Stimulated activated CD8-positive, alpha-beta memory T cell treated with anti-CD3 and anti-CD28 coated beads, Interleukin-12 subunit alpha, Interleukin-12 subunit beta, amount 100 ng/mL, for 24 hours (primary cell): ENCODE measurements at regions not wholly inside any gene's neighbourhood (a gene's known extent, or its start where the extent isn't known, plus 50 kb on each side); places are given as distances from the start of the nearest gene placed in this dataset.

Experiments used
- DNase-seq: peaks from one replicate; pipeline ENCODE4 v3.0.0-alpha.2; 2020; ENCODE audit errors: extremely low read depth

DNA sequence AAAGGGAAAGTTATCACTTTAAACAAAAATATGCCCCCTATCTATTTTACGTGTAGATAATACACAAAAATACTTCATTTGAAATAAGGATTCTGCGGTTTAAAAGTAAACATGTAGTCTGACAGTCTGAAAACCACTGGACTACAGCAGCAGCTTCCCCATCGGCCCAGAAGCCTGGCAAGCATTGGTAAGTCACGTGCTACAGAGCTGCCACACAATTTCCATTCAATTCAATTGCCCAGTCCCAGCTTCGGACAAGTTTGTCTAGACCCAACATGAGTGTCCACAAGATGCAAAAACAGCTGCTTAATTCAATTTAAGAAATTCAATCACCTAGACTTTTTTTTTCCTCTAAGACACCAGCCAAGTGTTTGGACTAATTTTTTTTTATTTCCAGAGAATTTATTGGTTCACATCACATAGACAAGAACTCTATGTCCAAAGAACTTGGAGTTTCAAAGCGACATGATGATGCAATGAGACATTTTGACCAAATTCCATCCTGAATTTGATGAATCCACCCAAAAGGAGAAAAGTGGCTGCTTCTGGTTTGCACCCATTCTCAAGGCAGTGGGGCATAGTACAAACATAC, 458.9 kb downstream of the COG6 start:
- DNase-seq: no peak

DNA sequence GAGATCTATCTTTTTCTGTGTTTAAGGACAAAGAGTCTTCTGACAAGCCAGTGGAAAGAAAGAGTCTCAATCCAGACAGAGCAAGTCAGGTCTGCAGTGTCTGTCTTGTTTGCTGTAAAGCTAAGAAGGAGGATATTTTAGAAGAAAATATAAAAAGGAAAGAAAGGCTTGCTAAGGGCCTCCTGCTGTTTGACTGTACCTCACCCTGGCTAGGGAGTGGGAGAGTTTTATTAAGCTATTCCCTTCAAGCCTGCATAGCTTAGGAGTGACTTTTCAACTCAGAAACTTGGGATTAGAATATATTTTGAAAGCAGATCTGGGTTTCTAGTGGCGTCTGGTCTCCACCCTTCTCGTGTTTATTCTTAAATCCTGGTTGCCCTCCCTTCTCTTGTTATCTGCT, 460.0 kb downstream of the COG6 start:
- DNase-seq: no peak

DNA sequence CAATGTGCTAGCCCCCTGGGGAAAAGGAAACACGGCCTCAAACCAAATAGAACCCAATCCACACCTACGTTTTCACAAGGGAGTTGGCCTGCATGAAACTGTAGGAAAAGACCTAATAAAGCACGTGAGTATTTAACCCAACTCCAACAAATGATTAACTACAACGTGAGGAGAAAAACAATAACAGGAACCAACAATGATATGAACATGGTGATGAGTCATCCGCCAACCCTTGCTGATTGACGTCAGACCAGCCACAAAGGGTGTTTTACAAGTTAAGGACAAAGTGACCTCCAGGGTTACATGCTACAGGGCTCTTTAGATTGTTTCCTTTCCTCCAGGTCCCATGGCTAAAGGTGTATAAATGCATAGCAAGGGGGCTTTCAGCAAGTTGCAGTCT, 460.5 kb downstream of the COG6 start:
- no peak for DNase-seq

DNA sequence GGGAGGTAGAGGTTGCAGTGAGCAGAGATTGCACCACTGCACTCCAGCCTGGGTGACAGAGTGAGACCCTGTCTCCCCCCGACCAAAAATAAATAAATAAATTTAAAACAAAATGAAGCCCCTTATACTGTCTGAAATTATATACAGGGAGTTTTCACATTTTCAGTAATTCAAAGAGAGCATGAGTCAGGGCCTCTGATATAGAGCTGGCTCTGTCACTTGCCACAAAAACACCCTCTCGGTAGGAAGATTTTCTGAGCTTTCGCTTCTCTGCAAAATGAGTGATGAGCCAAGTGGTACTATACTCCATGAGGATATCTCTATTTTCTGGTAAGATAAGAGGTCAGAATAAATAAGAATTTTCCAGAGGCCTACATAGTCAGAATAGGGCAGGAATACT, 462.9 kb downstream of the COG6 start:
- DNase-seq: no peak

DNA sequence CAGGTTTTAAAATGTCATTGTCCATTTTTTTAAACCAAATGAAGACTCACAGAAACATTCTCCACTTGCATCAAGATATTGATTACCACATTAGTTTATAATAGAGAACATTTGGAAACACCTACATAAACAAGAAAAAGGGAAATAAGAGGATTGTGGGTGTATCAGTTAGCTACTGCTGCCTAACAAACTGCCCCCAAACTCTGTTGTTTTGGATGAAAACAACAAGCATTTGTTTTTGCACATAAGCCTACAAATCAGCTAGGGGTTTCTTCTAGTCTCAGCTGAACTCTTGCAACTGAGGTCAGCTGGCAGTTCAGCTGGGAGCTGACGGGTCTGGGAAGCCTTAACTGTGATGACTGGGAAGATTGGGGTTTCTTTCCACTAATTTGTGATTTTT, 464.4 kb downstream of the COG6 start:
- DNase-seq: no peak

DNA sequence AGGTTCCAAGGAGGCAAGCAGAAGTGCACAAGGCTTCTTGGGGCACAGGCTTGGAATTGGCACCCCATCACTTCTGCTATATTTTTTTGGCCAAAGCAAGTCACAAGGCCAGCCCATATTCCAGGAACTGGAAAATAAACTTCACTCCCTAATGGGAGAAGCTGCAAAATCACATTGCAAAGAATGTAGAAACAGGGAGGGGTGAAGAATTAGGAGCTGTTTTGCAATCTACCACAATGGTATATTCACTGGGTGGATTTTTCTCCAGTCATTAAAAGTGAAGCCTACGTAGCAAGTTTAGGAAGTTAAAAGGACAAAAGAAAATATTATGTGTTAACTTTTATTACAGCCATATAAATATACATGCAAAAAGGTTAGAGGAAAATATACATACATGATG, 464.8 kb downstream of the COG6 start:
- DNase-seq: no peak

DNA sequence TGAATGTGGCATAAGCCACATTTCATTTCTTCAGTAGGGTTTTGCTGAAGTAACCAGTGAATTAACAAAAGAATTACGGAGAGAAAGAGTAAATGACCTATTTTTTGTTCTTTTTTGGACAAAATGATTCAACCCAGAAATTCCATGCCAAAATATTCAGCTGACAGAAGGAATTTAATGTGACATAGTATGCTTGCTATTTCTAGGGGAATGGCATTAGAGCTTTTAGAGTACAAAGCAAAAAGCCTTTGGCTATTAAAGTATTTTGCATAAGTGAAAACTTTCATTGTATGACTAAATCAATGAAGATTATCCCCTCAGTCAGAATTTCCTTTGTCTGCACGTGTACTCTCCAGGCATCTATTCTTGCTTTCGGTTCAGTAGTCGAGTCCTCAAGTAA, 465.3 kb downstream of the COG6 start:
- no peak for DNase-seq

DNA sequence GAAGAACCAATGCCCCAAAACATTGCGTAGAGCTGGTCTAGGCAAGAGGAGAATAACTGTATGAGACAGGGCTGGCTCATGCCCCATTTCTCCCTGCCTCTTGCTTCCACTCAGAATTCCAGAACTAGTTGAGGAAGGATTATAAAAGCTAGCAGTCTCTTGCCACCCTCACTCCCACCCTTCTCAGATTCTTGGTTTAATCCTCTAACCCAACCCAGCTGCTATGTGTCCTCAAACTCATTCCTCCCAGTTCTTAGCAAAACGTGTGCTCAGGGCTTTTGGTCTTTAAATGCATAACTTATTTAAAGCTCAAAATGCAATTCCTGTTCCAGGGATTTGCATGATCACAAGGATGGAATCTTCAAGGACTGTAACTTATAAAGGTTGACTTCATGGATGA, 466.3 kb downstream of the COG6 start:
- no peak for DNase-seq

DNA sequence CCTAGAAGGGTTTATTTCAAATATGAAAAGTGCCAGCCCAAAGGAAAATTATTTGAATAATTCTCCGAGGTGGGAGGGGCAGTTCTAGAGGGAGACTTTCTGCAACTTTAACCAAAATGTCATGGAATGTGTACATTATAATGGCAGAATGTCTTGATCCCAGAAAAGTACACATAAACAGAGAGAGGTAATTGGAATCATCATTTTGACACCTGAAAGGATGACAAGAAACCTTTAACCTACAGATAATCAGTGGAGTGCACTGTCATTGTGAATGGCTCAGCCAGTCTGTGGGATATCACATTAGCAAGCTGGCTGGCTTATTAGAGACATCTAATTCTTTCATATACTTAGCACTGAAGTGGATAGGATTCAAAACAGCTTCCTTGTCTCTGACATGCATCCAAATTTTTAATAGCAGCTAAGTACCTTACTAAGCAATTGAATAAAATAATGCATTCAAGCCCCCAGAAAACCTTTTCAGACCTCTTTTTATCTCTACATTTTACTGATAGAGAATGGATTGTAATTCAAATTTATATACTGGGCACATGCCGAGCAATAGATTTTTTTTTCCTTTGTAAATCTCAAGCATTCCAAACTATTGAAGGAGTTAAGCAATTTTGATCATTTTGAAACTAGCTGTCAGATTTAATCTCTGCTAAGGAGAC, 468.6 kb downstream of the COG6 start:
- DNase-seq: no peak

DNA sequence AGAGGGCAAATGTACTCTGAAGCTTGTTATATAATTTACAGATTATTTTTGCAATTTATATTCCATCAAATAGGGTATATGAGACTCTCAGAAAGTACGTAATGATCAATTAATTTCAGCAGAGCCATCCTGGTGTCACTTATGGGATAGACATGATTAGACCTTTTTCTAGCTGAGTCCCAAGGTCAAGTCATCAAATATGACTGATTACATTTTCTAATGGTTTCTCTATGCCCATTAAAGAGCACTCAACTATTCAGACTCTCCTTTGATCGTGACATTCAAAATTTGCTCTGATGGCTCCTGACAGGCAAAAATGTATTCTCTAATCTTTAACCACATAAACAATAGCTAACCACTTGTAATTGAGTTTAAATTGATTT, 469.2 kb downstream of the COG6 start:
- DNase-seq: no peak

DNA sequence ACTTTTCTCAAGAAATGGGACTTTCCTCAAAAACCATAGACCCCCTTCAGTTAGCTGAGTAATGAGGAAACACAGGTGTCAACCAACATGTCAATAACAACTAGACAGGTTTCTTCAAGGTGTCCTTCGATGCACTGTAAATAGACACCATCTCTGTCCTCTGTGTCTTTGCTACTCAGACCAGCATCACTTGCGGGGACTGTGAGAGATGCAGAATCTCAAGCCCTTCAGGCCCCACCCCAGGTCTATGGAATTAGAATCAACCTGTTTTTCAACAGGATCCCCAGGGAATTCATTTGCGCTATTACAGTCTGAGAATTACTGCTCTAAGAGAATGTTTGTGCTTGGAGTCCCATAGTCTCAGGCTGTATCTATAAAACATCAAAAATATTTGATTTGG, 469.9 kb downstream of the COG6 start:
- no peak for DNase-seq

DNA sequence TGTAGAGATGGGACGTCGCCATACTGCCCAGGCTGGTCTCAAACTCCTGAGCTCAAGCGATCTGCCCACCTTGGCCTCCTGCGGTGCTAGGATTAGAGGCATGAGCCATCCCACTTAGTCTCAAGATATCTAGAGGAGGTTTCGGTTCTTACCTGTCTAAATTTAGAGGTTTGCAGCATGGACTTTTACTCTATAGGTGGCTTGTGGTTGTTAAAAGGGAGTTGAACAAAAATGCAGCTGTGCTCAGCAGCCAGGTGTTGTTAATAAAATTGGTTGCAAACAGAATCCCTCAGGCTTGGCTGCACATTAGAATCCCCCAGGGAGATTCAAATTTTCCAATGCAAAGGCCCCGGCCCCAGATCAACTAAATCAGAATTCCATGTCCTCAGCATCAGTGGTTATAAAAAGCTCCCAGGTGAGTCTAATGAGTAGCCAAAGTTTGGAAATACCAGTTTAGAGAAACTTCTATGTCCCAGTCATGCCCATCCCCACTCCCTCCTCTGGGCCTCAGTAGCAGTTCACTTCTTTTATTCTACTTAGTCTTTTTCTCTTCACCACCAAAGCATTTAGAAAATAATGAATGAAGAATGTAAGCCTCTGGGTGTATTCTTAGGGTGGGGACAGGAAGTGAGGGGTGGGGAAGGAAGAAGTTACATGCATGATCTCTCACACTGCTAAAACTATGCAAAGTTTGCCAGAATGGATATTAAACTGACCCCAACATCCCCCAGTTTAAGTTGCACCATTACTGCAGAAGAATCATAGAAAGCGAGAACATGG, 471.0 kb downstream of the COG6 start:
- no peak for DNase-seq

DNA sequence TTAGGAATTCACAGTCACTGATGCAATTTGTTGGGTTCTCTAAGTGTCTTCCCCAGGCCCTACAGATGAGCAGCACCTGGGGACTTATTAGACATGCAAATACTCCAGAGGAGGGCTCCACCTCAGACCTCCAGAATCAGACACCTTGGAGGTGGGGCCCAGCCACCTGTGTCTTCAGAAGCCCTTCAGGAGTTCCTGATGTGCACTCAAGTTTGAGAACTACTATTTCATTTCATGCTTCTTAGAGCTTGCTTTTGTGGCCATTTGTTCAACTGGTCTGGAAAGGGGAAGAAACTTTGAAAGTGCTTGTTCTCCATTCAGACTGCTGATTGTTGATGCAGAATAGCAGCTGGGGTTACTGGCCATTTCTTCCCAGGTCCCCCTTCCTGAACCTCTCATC, 472.0 kb downstream of the COG6 start:
- no peak for DNase-seq

DNA sequence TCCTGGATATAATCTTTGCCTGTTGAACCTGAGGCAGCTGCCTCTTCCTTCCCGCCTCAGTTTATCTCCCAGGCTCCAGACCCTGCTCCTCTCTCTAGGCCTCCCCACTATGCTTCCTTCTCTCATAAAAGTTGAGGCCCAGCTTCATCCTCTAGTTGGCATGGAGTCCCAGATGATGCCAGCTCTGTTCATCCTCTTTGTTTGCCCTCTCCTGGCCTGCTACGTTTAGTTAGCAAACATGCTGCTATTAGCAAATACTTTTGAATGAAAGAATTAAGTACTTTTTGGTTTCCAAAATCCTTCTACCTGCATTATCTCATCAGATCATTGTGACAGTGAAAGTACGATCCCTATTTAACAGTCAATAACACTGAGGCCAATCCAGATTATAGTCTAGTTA, 472.5 kb downstream of the COG6 start:
- DNase-seq: no peak

DNA sequence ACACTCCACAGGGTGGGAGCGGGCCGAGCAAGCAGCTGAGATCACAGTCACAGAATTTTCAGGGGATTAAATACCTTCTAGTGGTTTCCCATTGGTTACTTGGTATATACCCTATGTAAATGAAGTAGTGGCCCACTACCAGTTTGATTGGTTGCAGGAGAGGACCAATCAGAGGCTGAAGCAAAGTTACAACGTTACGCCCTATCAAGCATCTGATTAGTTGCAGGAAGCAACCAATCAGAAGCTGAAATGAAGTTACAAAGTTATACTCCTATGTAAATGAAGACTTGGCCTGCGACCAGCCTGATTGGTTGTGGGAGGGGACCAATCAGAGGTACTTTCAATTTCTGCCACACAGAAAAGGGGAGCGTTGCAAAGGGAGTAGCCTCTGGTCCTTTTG, 474.0 kb downstream of the COG6 start:
- DNase-seq: no peak

DNA sequence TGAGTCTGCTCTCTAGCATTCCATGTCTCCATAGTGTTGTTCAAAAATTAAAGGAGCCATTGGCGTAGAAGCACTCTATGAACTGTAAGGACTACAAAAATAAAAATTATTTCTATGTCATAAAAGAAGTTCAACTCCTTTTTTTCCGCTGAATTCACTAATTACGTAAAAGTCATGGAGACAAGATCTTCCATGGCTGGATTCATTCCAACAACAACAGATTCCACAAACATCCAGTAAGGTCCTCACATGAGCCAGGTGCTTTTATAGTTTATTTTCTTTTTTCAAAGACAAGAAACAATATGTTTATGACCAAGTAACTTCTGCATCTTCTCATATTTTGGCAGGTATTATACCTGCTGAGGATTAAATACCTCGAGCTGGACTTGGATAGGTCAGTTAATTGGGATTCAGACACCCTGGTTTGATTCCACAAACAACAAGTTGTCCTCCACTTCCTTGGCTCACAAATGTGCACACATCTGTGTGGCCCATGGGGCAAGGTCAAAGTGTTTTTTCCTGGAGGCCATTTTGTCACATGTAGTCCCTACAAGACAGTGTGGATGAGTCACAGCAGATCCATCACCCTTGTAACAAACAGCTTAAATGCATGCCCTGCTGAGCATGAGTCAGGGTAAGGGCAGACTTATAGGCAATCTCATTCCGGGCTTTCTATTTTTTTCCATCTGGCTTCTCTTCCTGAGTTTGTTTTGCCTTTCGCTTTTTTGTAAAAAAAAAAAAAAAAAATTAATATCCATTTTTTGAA, 475.6 kb downstream of the COG6 start:
- no peak for DNase-seq

DNA sequence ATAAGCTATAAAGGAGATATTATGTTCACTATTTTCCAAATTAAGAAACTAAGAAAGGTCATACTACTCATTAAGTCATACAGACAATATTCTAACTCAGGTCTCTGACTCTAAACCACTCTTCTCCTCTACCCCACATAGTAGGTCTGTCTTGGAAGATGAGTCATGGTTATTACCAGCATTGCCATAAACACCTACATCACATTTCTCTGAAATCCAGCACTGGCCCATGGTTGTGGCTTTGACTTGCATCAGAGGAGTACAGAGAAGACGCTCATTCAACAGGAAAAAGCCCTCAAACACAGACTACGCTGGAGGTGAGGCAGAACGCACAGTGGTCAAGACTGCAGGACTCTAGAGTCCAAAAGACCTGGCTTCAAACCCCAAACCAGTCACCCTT, 476.8 kb downstream of the COG6 start:
- DNase-seq: no peak

DNA sequence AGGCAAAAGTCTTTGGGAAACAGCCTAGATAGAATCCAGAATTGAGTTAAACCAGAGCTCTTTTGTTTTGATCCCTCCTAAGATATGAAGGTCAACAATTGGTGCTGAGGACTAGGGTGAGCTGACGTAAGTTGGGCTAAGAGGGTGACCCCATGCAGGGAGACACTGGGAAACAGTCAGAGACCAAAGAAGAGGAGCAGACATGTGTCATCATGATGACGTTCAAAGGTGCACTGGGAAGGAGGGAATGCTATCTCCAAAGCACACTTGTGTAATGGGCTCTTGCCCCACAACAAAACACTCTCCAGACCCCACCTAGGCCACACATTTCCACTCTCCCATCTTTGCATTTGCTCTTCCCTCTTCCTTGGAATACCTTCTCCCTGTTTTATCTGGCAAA, 481.4 kb downstream of the COG6 start:
- no peak for DNase-seq

DNA sequence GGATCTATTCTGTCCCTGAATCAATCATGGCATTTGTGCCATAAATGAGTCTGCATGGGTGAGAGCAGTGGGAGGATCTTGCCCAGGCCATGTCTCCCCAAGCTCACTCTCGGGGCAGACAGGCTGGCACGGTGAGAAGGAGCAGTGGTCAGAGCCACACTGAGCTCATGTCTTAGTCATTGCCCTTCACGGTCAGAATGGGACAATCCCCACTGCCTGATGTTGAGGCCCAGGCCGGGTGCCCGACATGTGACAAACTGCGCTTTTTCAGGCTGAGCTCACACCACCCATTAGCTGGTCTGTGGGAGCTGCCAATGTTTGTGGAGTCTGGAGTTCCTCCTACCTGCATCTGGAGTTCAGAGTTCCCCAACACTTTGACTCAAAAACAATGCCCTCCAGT, 481.9 kb downstream of the COG6 start:
- no peak for DNase-seq

DNA sequence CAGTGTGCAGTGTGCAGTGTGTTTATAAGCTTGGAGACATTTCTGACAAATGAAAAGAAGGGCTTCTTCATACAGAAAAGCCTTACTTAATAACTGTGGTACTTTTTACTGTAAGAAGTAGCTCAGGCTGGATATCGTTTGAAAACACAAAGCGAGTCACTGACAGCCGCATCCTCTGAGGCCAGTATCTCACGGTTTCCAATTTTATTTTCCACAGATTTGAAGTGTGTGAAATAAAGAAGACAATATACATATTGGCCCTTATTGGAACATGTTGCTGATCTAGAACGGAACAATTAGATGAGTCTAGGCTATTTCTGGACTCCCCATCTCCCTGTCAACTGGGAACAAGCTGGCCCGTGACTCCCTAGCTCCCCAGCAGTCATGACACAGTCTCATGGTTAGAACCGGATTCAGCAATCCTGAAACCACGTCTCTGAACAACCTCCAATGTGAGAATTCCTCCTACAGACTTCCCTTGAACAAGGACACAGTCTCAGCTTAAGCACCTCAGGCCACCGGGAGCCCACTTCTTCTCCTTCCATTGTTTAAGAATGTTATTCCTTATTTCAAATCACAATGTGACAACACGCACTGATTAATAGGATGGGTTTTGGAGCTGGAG, 484.5 kb downstream of the COG6 start:
- DNase-seq: no peak

DNA sequence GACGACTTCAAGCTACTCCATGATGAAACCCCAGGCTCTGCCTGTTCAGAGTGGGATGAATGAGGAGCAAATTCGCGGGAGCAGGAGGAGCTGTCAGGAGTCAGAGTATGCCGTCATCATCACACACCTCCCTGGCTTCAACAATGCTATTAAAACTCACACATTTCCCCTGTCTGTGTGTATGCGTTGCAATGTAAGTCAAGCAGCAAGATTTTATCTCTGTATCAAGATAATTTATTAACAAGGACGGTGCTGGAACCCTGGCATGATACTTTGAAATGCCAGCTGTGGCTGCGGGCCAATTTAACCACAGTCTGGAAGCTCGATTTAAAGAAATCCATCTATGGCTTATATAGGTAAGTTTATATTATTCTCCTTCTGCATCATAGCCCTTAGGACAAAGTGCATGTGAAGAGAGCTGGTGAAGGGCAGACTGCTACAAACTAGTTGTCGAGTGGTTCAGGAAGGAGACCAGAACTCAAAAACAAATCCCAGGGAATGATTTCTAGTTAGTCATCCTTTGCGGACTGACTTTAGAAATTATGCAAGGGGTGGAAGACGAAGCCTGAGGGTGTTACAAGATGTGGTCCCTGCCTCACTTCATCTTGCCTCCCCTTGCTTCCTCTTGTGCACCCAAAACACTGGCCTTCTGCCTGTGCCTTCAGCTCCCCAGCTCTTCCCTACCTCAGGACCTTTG, 486.5 kb downstream of the COG6 start:
- no peak for DNase-seq

DNA sequence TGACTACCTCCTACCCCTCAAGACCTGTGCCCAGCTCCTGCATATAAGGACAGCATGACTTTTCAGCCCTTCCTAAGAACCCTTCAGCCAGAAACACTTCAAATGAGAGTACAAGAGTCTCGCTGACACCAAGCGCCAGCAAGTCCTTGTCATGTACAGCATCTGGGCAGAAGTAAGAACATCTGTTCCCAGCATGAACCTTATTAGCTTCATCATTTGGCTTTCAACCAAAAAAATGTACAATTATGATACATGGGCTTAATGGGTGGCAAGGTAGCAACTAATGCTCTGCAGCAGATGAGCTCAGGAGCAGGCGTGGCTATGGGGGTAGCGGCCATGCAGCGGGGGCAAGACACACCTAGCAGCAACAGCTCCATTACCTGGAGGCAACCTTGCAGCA, 487.6 kb downstream of the COG6 start:
- no peak for DNase-seq
